SKM-1 treated with dmso at 0.1 percent for 144 hours (cell line): ENCODE measurements at regions not wholly inside any gene's neighbourhood (a gene's known extent, or its start where the extent isn't known, plus 50 kb on each side); places are given as distances from the start of the nearest gene placed in this dataset.

Source experiments
- DNase-seq: peaks from one replicate; lab custom pipeline; 2025; ENCODE audit not compliant: unreplicated experiment; lab: John Stamatoyannopoulos, UW

DNA sequence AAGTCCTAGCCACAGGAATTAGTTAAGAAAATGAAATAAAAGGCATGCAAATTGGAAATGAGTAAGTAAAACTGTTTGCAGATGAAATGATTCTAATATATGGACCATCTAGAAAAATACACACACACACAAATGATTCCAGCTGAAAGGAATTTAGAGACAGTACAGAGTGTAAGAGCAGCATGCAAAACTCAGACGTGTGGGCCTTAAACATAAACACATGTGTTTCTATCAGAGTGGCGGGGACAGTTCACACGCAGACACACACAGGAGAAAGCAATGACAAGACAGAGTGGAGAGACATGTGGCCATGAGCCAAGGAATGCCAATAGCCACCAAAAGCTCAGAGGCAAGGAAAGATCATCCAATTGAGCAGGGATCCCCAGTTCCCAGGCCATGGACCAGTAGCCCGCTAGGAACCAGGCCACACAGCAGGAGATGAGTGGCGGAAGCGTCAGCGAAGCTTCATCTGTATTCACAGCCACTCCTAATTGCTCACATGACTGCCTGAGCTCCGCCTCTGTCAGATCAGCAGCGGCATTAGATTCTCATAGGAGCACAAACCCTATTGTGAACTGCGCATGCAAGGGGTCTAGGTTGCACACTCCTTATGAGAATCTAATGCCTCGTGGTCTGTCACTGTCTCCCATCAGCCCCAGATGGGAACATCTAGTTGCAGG is 155.4 kb downstream of the ARL4C start:
- DNase-seq, result no peak

DNA sequence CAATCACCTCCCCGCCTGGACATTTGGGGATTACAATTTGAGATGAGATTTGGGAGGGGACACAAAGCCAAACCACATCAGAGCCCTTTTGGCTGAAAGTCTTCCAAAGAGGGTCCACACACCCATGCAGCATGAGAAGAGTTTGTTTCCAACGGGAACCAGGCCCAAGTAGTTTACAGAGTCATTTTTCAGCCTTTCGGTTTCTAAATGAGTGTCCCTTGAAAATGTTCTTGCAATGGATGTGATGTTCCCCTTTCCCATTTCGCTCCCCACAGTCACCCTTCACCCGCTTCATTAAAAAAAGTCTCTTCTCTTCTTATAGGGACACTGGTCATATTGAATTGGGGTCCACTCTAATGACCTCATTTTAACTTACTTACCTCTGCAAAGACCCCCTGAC is 157.4 kb downstream of the ARL4C start:
- DNase-seq, result no peak

- DNase-seq, result no peak
Measured at GRCh38 chr2:234339011-234339410, 157.9 kb downstream of the ARL4C start.

DNA sequence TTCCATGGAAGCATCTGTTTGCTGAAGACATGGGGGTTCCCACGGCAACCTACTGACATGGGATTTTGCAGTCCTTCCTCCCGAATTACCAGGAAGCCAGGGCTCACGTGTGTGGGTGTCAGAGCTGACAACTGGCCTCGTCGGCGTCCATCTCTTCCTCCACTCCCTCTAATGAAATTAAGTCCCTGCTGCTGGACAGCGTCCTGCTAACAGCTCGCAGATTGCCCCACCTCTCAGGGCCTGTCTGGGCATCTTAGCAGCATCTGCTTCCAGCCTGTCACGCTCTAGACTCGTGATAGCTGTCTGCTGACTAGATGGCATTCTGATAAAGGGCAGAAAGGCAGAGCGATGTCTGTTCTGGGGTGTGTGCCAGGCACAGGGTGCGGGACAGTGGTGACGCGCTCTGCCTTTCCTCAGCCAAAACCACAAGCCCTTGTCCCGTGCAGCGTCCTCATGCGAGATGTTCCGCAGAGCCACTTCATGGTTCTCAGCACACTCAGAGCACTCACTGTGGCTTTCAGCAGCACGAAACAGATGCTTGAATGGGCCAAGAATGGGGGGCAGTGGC is 161.1 kb downstream of the ARL4C start:
- DNase-seq, result no peak

DNA sequence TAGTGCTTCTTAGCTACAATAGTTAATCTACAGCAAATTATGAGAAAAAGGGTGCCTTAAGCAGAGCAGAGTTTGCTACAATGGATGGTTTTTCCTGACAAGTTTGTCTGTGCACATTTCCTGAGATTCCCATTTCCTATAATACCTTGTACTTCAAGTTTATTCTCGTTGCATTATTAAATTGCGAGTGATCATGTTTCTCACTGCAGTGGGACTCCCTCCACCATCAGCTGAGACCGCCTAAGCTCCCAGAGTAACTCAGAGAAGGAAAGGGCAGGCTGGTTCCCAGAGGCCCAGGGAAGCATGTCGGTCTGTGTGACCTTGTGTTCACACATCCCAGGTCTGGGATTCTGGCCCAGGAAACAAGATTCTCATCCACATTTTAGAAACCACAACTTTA is 162.1 kb downstream of the ARL4C start:
- DNase-seq, result no peak

GRCh38 chr2:234334151-234334550 is 162.7 kb downstream of the ARL4C start:
- DNase-seq, result no peak

DNA sequence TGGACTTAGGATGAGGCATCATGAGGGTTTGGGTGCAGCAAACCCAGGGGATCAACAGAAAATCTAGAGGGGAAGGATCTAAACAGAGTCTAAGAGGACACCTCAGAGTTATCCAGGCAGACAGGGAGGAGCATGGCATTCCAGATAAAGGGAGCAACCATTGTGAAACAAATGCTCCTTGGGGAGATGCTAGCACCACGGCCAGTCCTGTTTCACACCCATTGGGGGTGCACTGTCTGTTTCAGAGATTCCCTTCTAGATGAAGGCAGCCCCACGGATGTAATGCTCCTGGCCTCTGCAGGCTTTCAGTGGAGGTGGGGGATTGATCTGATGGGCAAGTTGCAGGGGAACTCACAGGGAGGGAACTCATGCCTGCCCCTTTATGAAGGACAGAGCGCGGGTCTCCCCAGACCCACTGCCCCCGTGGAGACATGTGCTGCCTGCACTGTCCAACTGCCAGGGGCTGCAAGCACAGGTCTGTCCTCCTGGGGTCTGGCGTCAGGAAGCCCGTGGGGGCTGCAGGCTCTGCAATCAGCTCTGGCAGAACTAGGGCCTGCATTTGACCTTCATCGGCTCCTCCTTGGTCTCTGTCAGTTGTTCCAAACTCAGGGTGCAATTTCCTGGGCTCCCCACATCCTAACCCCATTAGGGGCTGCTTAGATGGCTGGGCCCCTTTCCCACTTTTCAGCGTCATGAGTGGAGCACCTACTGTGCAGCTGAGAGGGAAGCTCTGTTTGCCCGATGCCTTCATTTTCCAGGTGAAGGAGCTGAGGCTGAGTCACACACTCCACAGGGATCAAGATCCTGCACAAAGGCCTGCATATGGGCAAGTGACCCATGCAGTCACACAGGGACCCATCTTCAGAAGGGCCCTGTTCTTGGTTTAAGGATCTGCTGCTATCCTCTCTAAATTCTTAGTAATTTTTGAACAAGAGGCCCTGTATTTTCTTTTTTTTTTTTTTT is 163.4 kb downstream of the ARL4C start:
- no peak for DNase-seq

DNA sequence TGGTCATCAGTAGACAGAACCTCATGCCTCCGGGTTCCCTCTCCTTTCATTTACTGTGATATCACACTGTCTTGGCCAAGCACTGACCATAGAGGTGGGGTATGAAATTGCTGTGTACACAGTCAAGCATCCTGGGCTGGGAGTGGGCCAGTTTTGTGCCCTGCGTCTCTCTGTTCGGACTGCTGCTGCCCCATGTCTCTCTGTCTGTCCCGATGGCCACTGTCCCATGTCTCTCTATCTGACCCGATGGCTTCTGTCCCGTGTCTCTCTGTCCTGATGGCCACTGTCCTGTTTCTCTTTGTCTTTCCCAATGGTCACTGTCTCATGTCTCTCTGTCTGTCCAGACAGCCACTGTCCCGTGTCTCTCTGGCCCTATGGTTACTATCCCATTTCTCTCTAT is 164.9 kb downstream of the ARL4C start:
- DNase-seq, result no peak

DNA sequence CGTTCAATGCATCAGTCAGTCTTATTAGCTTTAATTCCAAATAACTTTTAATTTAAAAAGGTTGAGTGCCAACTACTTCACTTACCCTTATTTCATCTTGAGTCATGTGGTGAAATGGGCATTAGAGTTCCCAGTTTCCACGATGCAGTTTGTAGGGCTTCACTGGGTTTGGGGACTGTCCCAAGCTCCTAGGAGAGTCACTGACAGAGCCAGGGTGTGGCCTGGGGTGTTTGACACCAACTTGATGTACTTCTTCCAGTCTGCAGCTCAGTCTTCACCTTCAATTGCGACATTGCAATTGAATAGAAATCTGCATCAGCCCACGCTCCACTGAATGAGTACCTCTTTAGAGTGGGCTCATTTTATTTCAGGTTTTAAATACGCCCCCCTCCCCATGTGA is 165.3 kb downstream of the ARL4C start:
- no peak for DNase-seq

- DNase-seq, result no peak
Measured at GRCh38 chr2:234330902-234331301, 166.0 kb downstream of the ARL4C start.

GRCh38 chr2:234329202-234329960 is 167.5 kb downstream of the ARL4C start:
- DNase-seq, result no peak

DNA sequence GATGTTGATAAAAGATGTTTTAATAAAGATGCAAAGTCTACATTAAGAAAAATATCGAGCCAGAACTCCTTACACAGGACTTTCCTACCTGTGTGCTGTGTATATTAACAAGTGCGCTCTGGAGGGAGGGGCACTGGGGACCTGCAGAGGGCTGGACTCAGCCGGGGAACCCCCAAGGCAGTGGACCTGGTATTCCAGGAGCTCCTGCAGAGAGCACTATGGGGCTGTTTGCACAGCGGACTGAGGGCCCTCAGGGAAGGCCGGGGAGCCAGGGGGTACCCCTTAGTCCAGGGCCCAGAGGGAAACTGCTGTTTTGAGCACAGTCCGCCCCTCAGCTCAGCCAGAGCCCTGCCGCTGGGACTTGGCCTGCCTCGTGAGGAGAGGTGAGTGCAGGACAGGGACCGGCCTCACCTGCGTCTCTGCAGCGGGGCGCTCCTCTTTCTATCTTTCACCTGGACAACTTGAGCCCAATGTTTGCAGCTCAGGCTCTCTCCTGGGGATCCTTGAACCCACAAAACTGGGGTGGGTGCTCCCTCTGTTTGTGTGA is 168.4 kb downstream of the ARL4C start:
- no peak for DNase-seq

DNA sequence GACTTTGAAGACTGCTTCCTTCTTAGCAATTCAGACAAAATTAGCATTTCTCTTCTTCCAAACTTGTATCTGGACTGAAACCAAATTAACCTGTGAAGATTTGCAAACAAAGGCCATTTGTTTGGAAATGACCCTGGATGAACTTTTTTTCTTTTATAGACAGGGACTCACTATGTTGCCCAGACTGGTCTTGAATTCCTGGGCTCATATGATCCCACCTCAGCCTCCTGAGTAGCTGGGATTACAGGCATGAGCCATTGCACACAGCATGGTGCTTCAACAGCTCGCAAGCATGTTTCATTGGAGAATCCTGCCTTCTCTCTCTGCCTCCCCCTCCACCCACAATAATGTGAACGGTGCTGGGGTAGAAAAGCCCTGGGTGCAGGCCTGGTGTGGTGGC is 170.2 kb downstream of the ARL4C start:
- DNase-seq, result no peak

DNA sequence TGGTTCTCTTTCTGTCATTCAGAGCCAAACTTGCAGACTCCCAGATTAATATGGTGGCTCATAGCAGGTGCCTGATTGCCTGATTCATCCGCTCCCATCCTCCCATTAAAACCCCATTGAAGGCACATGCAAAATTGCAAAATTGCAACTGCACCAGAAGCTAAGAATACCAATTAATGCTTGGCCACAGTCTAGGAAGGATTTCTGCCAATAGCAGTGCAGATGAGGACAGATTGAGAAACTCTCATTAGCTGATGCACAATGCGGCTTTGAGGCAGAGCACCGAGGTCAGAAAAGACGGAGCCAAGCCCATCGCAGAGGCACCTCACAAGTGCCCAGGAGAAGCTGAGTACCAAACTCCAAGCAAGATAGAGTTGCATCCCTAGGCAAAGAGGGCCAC is 172.8 kb downstream of the ARL4C start:
- no peak for DNase-seq

DNA sequence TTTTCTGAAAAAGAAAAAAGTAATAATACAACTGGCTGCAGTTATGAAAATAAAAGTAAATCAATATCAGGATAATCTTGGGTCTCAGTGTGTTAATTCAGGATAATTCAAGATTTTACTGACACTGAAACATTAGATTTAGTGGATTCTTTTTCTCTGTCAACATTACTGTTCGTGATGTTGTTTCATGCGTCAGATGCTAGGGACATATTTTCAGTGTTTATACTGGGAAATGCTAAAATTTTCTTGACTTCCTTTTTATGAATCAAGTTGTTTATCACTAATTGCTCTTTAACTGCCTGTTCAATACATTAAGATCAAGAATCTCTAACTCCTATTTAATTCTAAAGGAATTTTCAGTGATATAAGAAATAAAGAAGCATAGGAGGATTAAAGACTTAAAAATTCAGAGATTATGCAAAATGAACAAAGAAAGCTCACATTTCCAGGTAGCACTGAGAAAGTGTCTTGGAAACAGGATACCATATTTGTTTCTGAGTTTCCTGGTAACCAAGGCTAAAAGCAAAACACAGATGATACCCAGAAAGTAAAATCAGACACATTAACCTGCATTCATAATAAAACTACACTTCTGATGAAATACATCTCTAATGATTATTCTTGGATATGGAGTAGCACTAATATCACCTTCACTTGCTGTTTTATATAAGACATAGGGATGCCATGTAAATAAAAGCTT is 174.0 kb downstream of the ARL4C start:
- no peak for DNase-seq

DNA sequence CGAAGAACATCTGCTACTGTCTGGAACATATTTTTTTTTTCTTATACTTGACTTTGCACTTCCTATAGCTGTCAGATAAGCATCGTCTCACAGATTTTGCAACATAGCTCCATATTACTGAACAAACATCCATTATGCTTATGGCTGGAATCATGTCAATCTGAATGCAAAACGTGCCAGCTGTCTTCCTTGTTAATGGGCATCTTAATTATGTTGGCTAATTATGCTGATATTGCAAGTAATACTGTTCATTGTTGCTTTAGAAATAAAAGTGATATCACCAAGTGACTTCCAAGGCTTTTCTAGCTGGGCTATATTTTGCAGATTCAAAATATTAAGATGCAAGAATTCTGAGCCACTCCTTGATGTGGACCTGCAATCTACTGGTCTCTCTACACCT is 176.8 kb downstream of the ARL4C start:
- DNase-seq, result no peak

GRCh38 chr2:234318361-234318760 is 178.5 kb downstream of the ARL4C start:
- no peak for DNase-seq

GRCh38 chr2:234313558-234313957 is 183.3 kb downstream of the ARL4C start:
- no peak for DNase-seq

GRCh38 chr2:234310166-234310565 is 186.7 kb downstream of the ARL4C start:
- no peak for DNase-seq

DNA sequence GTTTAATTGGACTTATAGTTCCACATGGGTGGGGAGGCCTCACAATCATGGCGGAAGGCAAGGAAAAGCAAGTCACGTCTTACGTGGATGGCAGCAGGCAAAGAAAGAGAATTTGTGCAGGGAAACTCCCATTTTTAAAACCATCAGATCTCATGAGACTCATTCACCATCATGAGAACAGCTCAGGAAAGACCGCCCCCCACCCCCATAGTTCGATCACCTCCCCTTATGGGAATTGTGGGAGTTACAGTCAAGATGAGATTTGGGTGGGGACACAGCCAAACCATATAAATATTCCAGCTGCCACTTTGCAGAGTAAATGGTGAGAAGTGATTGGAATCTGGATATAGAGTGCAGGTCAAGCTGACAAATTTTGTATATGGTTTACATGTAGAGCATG is 187.4 kb downstream of the ARL4C start:
- DNase-seq, result no peak
